A549 (cell line): ENCODE measurements at regions not wholly inside any gene's neighbourhood (a gene's known extent, or its start where the extent isn't known, plus 50 kb on each side); places are given as distances from the start of the nearest gene placed in this dataset.

Experiments
- ATAC-seq, 2 experiments: fragments of 200-7000 bp in 1 of 2; fragments of >200 bp in 1 of 2; cut with Nextera tagmentation in 1 of 2; cut with Tn5 transposase in 1 of 2; 3 replicates each; pipeline versions ENCODE4 v1.8.0 to v1.9.1; 2018 to 2020; ENCODE audit warnings: mild to moderate bottlenecking in 1 of 2, moderate library complexity in 1 of 2
- CTCF ChIA-PET: fragments of 300-600 bp; sonication (Branson Sonifier 250); formaldehyde crosslinking; extraction: SDS; loops from one replicate; lab custom pipeline; 2021; ENCODE audit warnings: antibody characterized with exemption, inconsistent platforms; lab: Yijun Ruan, JAX
- POLR2A ChIA-PET: fragments of 350-600 bp; formaldehyde crosslinking; extraction: SDS; loops from one replicate; lab custom pipeline; 2021; ENCODE audit warnings: antibody characterized with exemption, inconsistent platforms; lab: Yijun Ruan, JAX
- DNase-seq, 2 experiments: peaks; one replicate each; pipeline versions ENCODE4 v3.0.0 to v3.0.0-alpha.2; 2011 to 2016; ENCODE audit warnings: low read depth in 1 of 2, low spot score in 1 of 2
- FAIRE-seq: peaks from 2 replicates; lab custom pipeline; 2011; peaks lifted over from hg19 to GRCh38; lab: Jason Lieb, UNC
- H3K27ac ChIP-seq, 2 experiments: fragments of >200 bp; sonication (Bioruptor Twin); formaldehyde crosslinking; 3 replicates each; pipeline ENCODE4 v1.5.1; 2016 to 2017
- H3K4me1 ChIP-seq: fragments of >200 bp; sonication (Bioruptor Twin); formaldehyde crosslinking; 3 replicates; pipeline ENCODE4 v1.6.1; 2016
- H3K4me2 ChIP-seq: fragments of >200 bp; sonication (Bioruptor Twin); formaldehyde crosslinking; 3 replicates; pipeline ENCODE4 v1.6.1; 2016
- H3K4me3 ChIP-seq: fragments of >200 bp; sonication (Bioruptor Twin); formaldehyde crosslinking; 3 replicates; pipeline ENCODE4 v1.5.1; 2016
- H3K9me3 ChIP-seq: fragments of >200 bp; sonication (Bioruptor Twin); formaldehyde crosslinking; 3 replicates; pipeline ENCODE4 v1.6.1; 2016
- BHLHE40 ChIP-seq: IDR thresholded peaks from 2 replicates; pipeline ENCODE4 v1.6.1; 2012; ENCODE audit warnings: low read depth, low read length, inconsistent platforms
- CBX2 ChIP-seq: fragments of 200-600 bp; sonication (generic); IDR thresholded peaks from 2 replicates; pipeline ENCODE4 v1.6.1; 2016; ENCODE audit warnings: low read depth, mild to moderate bottlenecking, borderline replicate concordance
- CHD2 ChIP-seq: fragments of 150-350 bp; IDR thresholded peaks from 2 replicates; pipeline ENCODE4 v1.6.1; 2014; ENCODE audit warnings: low read length; ENCODE audit not compliant: partially characterized antibody
- EHF ChIP-seq: fragments of 250-450 bp; sonication (Bioruptor Pico); IDR thresholded peaks from 2 replicates; pipeline ENCODE4 v1.5.0; 2020; ENCODE audit warnings: mild to moderate bottlenecking
- ESRRA ChIP-seq: fragments of 150-350 bp; IDR thresholded peaks from 2 replicates; pipeline ENCODE4 v1.6.1; 2014; ENCODE audit warnings: mild to moderate bottlenecking, low read length, borderline replicate concordance
- FOSB ChIP-seq: fragments of 250-450 bp; sonication (Bioruptor Pico); IDR thresholded peaks from 2 replicates; pipeline ENCODE4 v1.5.0; 2020; ENCODE audit warnings: mild to moderate bottlenecking, moderate library complexity
- FOSL2 ChIP-seq, 2 experiments: fragments of 450-650 bp in 1 of 2; fragments of >200 bp in 1 of 2; sonication (Bioruptor Twin) in 1 of 2; formaldehyde crosslinking; IDR thresholded peaks; 2 replicates each; pipeline versions ENCODE4 v1.5.0 to v1.6.1; 2016 to 2020; ENCODE audit warnings: mild to moderate bottlenecking in 1 of 2, moderate library complexity in 1 of 2
- GATA3 ChIP-seq: IDR thresholded peaks from 2 replicates; pipeline ENCODE4 v1.6.1; 2012; ENCODE audit warnings: borderline replicate concordance
- HES2 ChIP-seq: fragments of >200 bp; sonication (Bioruptor Twin); formaldehyde crosslinking; IDR thresholded peaks from 2 replicates; pipeline ENCODE4 v1.6.1; 2016
- HMGXB4 ChIP-seq: fragments of 250-450 bp; sonication (Bioruptor Pico); IDR thresholded peaks from 2 replicates; pipeline ENCODE4 v1.5.0; 2021; ENCODE audit warnings: mild to moderate bottlenecking, moderate library complexity, borderline replicate concordance
- HOXA7 ChIP-seq: fragments of 250-450 bp; sonication (Bioruptor Pico); IDR thresholded peaks from 2 replicates; pipeline ENCODE4 v1.5.0; 2020; ENCODE audit warnings: mild to moderate bottlenecking, moderate library complexity
- HOXB13 ChIP-seq: fragments of 250-450 bp; sonication (Bioruptor Pico); IDR thresholded peaks from 2 replicates; pipeline ENCODE4 v1.5.0; 2020; ENCODE audit warnings: low read depth, mild to moderate bottlenecking, moderate library complexity
- JUN ChIP-seq, 2 experiments: fragments of >200 bp; sonication (Bioruptor Twin); formaldehyde crosslinking; IDR thresholded peaks; 2 replicates in 1 of 2; 3 replicates in 1 of 2; pipeline ENCODE4 v1.6.1; 2016 to 2017
- MAZ ChIP-seq: fragments of 150-350 bp; IDR thresholded peaks from 2 replicates; pipeline ENCODE4 v1.6.1; 2014; ENCODE audit warnings: antibody characterized with exemption, low read depth, low read length, borderline replicate concordance
- PBX3 ChIP-seq: IDR thresholded peaks from 2 replicates; pipeline ENCODE4 v1.6.1; 2012
- POLR2A ChIP-seq: IDR thresholded peaks from 2 replicates; pipeline ENCODE4 v1.6.1; 2012; ENCODE audit warnings: mild to moderate bottlenecking, low read length
- RAD21 ChIP-seq, 2 experiments: fragments of >200 bp in 1 of 2; sonication (Bioruptor Twin) in 1 of 2; formaldehyde crosslinking in 1 of 2; IDR thresholded peaks in 1 of 2; conservative IDR thresholded peaks in 1 of 2; 2 replicates in 1 of 2; 3 replicates in 1 of 2; pipeline ENCODE4 v1.6.1; 2012 to 2018; ENCODE audit warnings: inconsistent platforms in 1 of 2
- USF2 ChIP-seq: fragments of 450-650 bp; IDR thresholded peaks from 2 replicates; pipeline ENCODE4 v1.6.1; 2014; ENCODE audit warnings: antibody characterized with exemption
- ZNF302 ChIP-seq: fragments of 250-450 bp; sonication (Bioruptor Pico); IDR thresholded peaks from 2 replicates; pipeline ENCODE4 v1.9.0; 2021; ENCODE audit warnings: inconsistent platforms, mild to moderate bottlenecking, moderate library complexity
- WGBS: methylation state at CpG from one replicate; pipeline ENCODE4 v1.1.6; 2017; ENCODE audit errors: missing lambda C conversion rate; 5-methylcytosine and 5-hydroxymethylcytosine counted together

- TF ChIP-seq HMGXB4 (CRISPR knock-in tag) (no peak), ZNF302 (CRISPR knock-in tag) (no peak), MAZ (no peak)
Measured at GRCh38 chr1:80048716-80049115, 1042.2 kb upstream of the ADGRL4 start (continued).

GRCh38 chr1:80047791-80048190 lies 1041.3 kb upstream of the ADGRL4 start:
- Histone ChIP-seq H3K4me2 (no peak overlapping the region), H3K4me3 (no peak overlapping the region), H3K27ac (no peak overlapping the region), H3K4me1 (no peaks in the 10 kb centered on the region), H3K9me3 (no peaks in the 10 kb centered on the region)
- no peak for ATAC-seq
- ChIA-PET CTCF (no interaction called here), POLR2A (no interaction called here)
- TF ChIP-seq EHF (CRISPR knock-in tag): no peak
- 32% methylated on average over 2 of the region's 2 CpGs for WGBS
- DNase-seq: no peak
- no peak for FAIRE-seq

- TF ChIP-seq FOSB (CRISPR knock-in tag): no peak
- TF ChIP-seq HOXA7 (CRISPR knock-in tag): no peak
- TF ChIP-seq HOXB13 (CRISPR knock-in tag): no peak
- TF ChIP-seq POLR2A: no peak
- no peak for TF ChIP-seq PBX3
- TF ChIP-seq CBX2: no peak
- no peak for TF ChIP-seq JUN (IDR thresholded peaks at IDR 0.05)
- TF ChIP-seq ESRRA: no peak
- no peak for TF ChIP-seq EHF (CRISPR knock-in tag)
- no peak for TF ChIP-seq HES2
- TF ChIP-seq CHD2: no peak
- no peak for TF ChIP-seq ZNF302 (CRISPR knock-in tag)
- no peak for TF ChIP-seq BHLHE40
- no peak for TF ChIP-seq FOSL2 (IDR thresholded peaks at IDR 0.05)
- TF ChIP-seq FOSL2 (CRISPR knock-in tag; IDR thresholded peaks at IDR 0.05): no peak
- TF ChIP-seq RAD21 (conservative IDR thresholded peaks at IDR 0.05 in 1 of 2, IDR thresholded peaks at IDR 0.05 in 1 of 2): no peak
- TF ChIP-seq GATA3: no peak
- no peak for TF ChIP-seq USF2
- Histone ChIP-seq H3K9me3 (no peaks in the 10 kb centered on the region), H3K4me2 (no peak overlapping the region), H3K4me1 (no peaks in the 10 kb centered on the region), H3K27ac (no peak overlapping the region), H3K4me3 (no peak overlapping the region)
- CTCF ChIA-PET: no interaction called here
- no peak for DNase-seq
- FAIRE-seq: no peak
- POLR2A ChIA-PET: no interaction called here
- ATAC-seq: no peak
Measured at GRCh38 chr1:80044662-80045061, 1038.1 kb upstream of the ADGRL4 start.
